Muscle of leg (tissue), 3 donors: ENCODE measurements at regions not wholly inside any gene's neighbourhood (a gene's known extent, or its start where the extent isn't known, plus 50 kb on each side); places are given as distances from the start of the nearest gene placed in this dataset.
A peak's percentile ranks its signal among the peaks of the same experiment; 100 is the strongest.

Experiments
- DNase-seq: peaks from one replicate; pipeline ENCODE4 v3.0.0; 2013
- H3K27ac ChIP-seq: one replicate; pipeline ENCODE4 v1.5.1; 2013; ENCODE audit warnings: mild to moderate bottlenecking, low read length, control low read depth
- H3K27me3 ChIP-seq: one replicate; pipeline ENCODE4 v1.6.1; 2013; ENCODE audit warnings: low read length; ENCODE audit not compliant: control insufficient read depth, insufficient read depth
- H3K36me3 ChIP-seq: one replicate; pipeline ENCODE4 v1.6.1; 2013; ENCODE audit warnings: low read length; ENCODE audit not compliant: control insufficient read depth, insufficient read depth
- H3K4me1 ChIP-seq: one replicate; pipeline ENCODE4 v1.6.1; 2013; ENCODE audit warnings: low read length; ENCODE audit not compliant: control insufficient read depth, insufficient read depth
- H3K4me3 ChIP-seq: one replicate; pipeline ENCODE4 v1.5.1; 2013; ENCODE audit warnings: low read length, control low read depth
- H3K9me3 ChIP-seq: replicated peaks from 2 replicates; pipeline ENCODE4 v1.6.1; 2013; ENCODE audit warnings: low read depth, low read length; ENCODE audit not compliant: control insufficient read depth
- WGBS: methylation state at CpG from one replicate; pipeline ENCODE4 v1.1.5; 2013; ENCODE audit warnings: missing lambda C conversion rate; ENCODE audit not compliant: insufficient coverage; 5-methylcytosine and 5-hydroxymethylcytosine counted together

DNA sequence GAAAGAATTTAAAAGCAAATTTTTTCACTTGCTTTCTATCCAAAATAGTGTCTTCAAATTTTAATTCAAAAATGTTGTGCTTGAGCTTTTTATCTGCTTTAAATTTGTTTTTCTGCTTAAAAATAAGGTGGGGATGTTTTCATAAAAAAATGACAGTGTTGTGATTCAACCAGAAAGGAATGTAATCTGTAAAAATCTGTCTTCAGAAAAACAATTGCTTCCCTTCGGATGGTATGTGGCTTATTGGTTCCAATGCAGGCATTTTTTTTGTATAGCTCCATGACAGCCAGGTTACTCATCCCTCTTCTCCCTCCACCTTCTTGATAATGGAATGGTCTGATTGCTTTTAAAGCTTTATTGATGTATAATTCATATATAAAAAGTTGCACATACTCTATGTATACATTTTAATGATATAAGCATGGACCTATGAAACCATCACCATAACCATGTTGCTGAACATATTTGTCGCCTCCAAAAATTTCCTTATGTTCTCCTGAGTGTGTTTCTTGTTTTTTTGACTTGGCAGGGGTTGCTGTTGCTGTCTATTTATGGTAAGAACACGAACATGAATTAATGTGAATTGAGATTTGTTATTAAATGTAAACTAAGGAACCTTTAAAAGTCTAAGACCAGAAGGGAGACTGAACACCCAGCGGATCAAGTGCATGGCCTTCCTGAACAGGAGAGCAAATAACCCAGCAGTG is 363.7 kb upstream of the SPHKAP start:
- Histone ChIP-seq H3K27ac (no peak overlapping the region), H3K4me1 (no peaks in the 10 kb centered on the region), H3K36me3 (no peaks in the 10 kb centered on the region), H3K9me3 (no peaks in the 10 kb centered on the region), H3K4me3 (no peak overlapping the region), H3K27me3 (no peaks in the 10 kb centered on the region)
- peak; percentile 6 for DNase-seq
- WGBS, result 52% methylated on average over 2 of the region's 4 CpGs

DNA sequence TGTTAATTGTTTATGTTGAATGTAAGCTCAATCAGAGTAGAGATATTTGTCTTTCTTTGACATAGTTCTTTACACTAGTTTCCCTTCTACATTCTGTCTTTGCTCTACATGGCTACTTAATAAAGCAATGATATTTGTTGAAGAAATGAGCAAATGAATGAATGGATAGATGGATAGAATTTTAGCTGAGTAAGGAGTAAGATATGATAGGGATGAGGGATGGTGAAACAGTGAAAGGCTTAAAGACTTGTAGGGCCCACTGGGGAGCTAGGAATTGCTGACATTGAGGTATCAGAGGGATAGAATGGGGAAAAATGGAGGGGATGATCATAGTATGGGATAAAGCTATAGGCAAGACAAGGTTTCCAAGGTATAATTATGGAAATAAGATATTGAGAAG is 361.6 kb upstream of the SPHKAP start:
- H3K4me3 ChIP-seq, result no peak overlapping the region
- DNase-seq, result no peak
- no peaks in the 10 kb centered on the region for H3K9me3 ChIP-seq
- no peak overlapping the region for H3K27ac ChIP-seq
- H3K36me3 ChIP-seq, result no peaks in the 10 kb centered on the region
- no peaks in the 10 kb centered on the region for H3K27me3 ChIP-seq
- no peaks in the 10 kb centered on the region for H3K4me1 ChIP-seq

DNA sequence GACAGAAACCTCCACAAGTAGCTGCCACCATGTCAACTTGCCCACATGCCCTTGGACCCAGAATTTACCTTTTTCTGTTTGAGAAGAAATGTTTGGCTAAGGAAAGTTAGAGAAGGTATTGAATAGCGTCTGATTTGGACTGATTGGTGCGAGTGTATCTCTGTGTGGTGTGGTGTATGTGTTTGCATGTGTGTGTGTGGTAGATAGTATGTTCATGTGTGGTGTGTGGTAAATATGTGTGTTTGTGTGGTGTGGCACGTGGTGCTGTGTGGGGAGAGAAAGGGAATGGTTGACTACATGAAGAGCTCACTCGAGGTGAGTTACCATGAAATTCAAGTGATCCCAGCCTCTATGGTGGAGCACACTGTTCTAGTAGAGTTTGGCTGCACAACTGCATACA is 360.8 kb upstream of the SPHKAP start:
- Histone ChIP-seq H3K36me3 (no peaks in the 10 kb centered on the region), H3K27me3 (no peaks in the 10 kb centered on the region), H3K27ac (no peak overlapping the region), H3K4me3 (no peak overlapping the region), H3K9me3 (peaks cover under 1% of the 10 kb centered on the region), H3K4me1 (no peaks in the 10 kb centered on the region)
- 78% methylated on average over 4 of the region's 4 CpGs for WGBS
- no peak for DNase-seq

- H3K27ac ChIP-seq, result no peak overlapping the region
- no CpG with 5 or more reads among the region's 4 CpGs for WGBS
Observed at GRCh38 chr2:228541789-228542188, 360.3 kb upstream of the SPHKAP start.

GRCh38 chr2:228540976-228541375 is 359.5 kb upstream of the SPHKAP start:
- peaks cover 2% of the 10 kb centered on the region for H3K9me3 ChIP-seq
- no peak overlapping the region for H3K27ac ChIP-seq
- DNase-seq, result no peak
- no peak overlapping the region for H3K4me3 ChIP-seq
- no peaks in the 10 kb centered on the region for H3K4me1 ChIP-seq
- WGBS, result 87% methylated on average over 3 of the region's 3 CpGs
- H3K27me3 ChIP-seq, result no peaks in the 10 kb centered on the region
- no peaks in the 10 kb centered on the region for H3K36me3 ChIP-seq

More at GRCh38 chr2:228541789-228542188, 360.3 kb upstream of the SPHKAP start:
- Histone ChIP-seq H3K9me3 (peaks cover 2% of the 10 kb centered on the region), H3K36me3 (no peaks in the 10 kb centered on the region), H3K4me3 (no peak overlapping the region), H3K4me1 (no peaks in the 10 kb centered on the region), H3K27me3 (no peaks in the 10 kb centered on the region)
- no peak for DNase-seq

DNA sequence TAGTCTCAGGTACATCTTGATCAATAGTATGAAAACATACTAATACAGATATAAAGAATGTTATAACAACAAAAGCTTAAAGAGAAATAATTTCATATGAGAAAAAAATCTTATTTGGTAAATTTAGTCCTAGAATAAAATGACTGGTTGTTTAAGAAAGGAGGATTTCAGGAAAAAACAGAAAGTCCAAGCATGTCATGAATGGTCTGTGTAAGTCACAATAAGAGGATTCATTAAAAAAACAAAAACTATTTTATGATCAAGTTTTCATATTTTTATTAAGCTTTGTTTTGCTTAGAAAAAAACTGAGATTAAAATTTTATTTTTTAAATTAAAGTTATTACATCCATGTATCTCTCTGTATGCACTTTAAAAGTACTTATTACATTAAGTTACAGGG is 353.9 kb upstream of the SPHKAP start:
- no peaks in the 10 kb centered on the region for H3K27me3 ChIP-seq
- no peak overlapping the region for H3K4me3 ChIP-seq
- H3K27ac ChIP-seq, result no peak overlapping the region
- peaks cover 6% of the 10 kb centered on the region for H3K9me3 ChIP-seq
- no peaks in the 10 kb centered on the region for H3K36me3 ChIP-seq
- H3K4me1 ChIP-seq, result no peaks in the 10 kb centered on the region
- no peak for DNase-seq

DNA sequence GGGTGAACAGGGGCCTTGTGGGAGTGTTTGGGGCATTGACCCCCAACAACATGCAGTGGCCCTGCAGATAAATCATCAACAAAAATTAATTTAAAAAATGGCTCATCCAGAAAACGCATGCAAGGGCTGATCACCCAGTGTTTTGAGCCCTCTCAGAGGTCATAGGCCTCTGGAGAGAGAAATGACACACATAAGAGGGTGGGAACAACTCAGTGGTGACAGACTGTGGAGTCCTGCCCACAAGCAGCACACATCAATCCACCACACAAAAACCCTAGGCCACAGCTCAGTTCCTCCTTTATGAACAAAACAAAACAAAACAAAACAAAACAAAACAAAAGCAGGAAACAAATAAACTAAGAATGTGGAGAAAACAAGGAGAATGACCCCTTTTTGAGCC is 351.7 kb upstream of the SPHKAP start:
- no peak overlapping the region for H3K27ac ChIP-seq
- no peaks in the 10 kb centered on the region for H3K27me3 ChIP-seq
- WGBS, result no CpG with 5 or more reads among the region's 1 CpG
- peaks cover 6% of the 10 kb centered on the region for H3K9me3 ChIP-seq
- no peak for DNase-seq
- no peak overlapping the region for H3K4me3 ChIP-seq
- no peaks in the 10 kb centered on the region for H3K36me3 ChIP-seq
- no peaks in the 10 kb centered on the region for H3K4me1 ChIP-seq

- no CpG with 5 or more reads among the region's 1 CpG for WGBS
- Histone ChIP-seq H3K36me3 (no peaks in the 10 kb centered on the region), H3K27me3 (no peaks in the 10 kb centered on the region), H3K9me3 (peaks cover 5% of the 10 kb centered on the region), H3K27ac (no peak overlapping the region), H3K4me1 (no peaks in the 10 kb centered on the region), H3K4me3 (no peak overlapping the region)
- no peak for DNase-seq
Observed at GRCh38 chr2:228532233-228532632, 350.7 kb upstream of the SPHKAP start.

- Histone ChIP-seq H3K4me3 (no peak overlapping the region), H3K9me3 (no peaks in the 10 kb centered on the region), H3K4me1 (no peaks in the 10 kb centered on the region), H3K36me3 (no peaks in the 10 kb centered on the region), H3K27ac (no peak overlapping the region), H3K27me3 (no peaks in the 10 kb centered on the region)
- WGBS, result no CpG with 5 or more reads among the region's 3 CpGs
- DNase-seq, result no peak
Observed at GRCh38 chr2:228527197-228527881, 345.9 kb upstream of the SPHKAP start.

GRCh38 chr2:228526687-228527086 is 345.2 kb upstream of the SPHKAP start:
- no peak overlapping the region for H3K27ac ChIP-seq
- DNase-seq, result no peak
- no CpG with 5 or more reads among the region's 1 CpG for WGBS
- H3K4me3 ChIP-seq, result no peak overlapping the region
- no peaks in the 10 kb centered on the region for H3K27me3 ChIP-seq
- no peaks in the 10 kb centered on the region for H3K36me3 ChIP-seq
- H3K4me1 ChIP-seq, result no peaks in the 10 kb centered on the region
- H3K9me3 ChIP-seq, result no peaks in the 10 kb centered on the region
